GM23338 (cell line): ENCODE measurements at regions not wholly inside any gene's neighbourhood (a gene's known extent, or its start where the extent isn't known, plus 50 kb on each side); places are given as distances from the start of the nearest gene placed in this dataset.

ENCODE experiments used
- CREB1 ChIP-seq: fragments of 250-450 bp; sonication (Bioruptor Pico); IDR thresholded peaks from 2 replicates; pipeline ENCODE4 v1.5.0; 2020; ENCODE audit warnings: low read depth, mild to moderate bottlenecking, moderate library complexity
- EZH2 ChIP-seq: fragments of 200-600 bp; sonication (generic); IDR thresholded peaks from one replicate; pipeline ENCODE4 v1.8.0; 2017; ENCODE audit warnings: antibody characterized with exemption, mild to moderate bottlenecking, low read depth; ENCODE audit not compliant: unreplicated experiment
- POLR2AphosphoS5 ChIP-seq: IDR thresholded peaks from 2 replicates; pipeline ENCODE4 v1.6.1; 2016; ENCODE audit warnings: antibody characterized with exemption, low read depth
- TF ChIP-seq, protein P1 (sequence below), 2 experiments: fragments of 200-600 bp in 1 of 2; sonication (generic) in 1 of 2; conservative IDR thresholded peaks; 2 replicates each; pipeline versions ENCODE4 v1.5.1 to v1.6.1; 2016 to 2017; ENCODE audit warnings: antibody characterized with exemption in 2 of 2, low read depth in 2 of 2, mild to moderate bottlenecking in 2 of 2, moderate library complexity in 1 of 2
- TF ChIP-seq, protein P2 (sequence below): IDR thresholded peaks from one replicate; pipeline ENCODE4 v1.6.1; 2018; ENCODE audit warnings: antibody characterized with exemption; ENCODE audit not compliant: unreplicated experiment

DNA sequence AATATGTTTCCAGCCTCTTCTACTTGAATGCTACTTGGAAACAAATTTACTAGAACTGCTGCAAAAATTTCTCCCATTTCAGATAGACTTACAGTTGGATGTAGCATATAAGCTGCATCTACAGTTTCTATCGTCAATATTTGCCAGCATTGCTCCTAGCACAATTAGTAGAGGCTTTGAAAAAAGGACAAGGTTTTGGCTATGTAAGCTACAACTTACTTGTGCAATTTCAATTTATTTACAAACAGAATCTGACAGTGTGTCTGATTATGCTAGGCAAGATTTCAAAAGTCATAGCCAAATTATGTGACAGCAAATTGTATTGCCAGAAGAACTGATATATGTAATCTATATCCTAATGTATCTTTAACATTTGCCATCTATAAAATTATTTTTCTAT lies 628.4 kb upstream of the FAM174A start:
- no peak for TF ChIP-seq CREB1 (CRISPR knock-in tag)
- TF ChIP-seq EZH2 = no peak
- no peak for TF ChIP-seq POLR2AphosphoS5
- TF ChIP-seq, protein P1, sequence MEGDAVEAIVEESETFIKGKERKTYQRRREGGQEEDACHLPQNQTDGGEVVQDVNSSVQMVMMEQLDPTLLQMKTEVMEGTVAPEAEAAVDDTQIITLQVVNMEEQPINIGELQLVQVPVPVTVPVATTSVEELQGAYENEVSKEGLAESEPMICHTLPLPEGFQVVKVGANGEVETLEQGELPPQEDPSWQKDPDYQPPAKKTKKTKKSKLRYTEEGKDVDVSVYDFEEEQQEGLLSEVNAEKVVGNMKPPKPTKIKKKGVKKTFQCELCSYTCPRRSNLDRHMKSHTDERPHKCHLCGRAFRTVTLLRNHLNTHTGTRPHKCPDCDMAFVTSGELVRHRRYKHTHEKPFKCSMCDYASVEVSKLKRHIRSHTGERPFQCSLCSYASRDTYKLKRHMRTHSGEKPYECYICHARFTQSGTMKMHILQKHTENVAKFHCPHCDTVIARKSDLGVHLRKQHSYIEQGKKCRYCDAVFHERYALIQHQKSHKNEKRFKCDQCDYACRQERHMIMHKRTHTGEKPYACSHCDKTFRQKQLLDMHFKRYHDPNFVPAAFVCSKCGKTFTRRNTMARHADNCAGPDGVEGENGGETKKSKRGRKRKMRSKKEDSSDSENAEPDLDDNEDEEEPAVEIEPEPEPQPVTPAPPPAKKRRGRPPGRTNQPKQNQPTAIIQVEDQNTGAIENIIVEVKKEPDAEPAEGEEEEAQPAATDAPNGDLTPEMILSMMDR (conservative IDR thresholded peaks at IDR 0.05; ENCODE audit: low read depth in 2 of 2) = no peak
- TF ChIP-seq, protein P2, sequence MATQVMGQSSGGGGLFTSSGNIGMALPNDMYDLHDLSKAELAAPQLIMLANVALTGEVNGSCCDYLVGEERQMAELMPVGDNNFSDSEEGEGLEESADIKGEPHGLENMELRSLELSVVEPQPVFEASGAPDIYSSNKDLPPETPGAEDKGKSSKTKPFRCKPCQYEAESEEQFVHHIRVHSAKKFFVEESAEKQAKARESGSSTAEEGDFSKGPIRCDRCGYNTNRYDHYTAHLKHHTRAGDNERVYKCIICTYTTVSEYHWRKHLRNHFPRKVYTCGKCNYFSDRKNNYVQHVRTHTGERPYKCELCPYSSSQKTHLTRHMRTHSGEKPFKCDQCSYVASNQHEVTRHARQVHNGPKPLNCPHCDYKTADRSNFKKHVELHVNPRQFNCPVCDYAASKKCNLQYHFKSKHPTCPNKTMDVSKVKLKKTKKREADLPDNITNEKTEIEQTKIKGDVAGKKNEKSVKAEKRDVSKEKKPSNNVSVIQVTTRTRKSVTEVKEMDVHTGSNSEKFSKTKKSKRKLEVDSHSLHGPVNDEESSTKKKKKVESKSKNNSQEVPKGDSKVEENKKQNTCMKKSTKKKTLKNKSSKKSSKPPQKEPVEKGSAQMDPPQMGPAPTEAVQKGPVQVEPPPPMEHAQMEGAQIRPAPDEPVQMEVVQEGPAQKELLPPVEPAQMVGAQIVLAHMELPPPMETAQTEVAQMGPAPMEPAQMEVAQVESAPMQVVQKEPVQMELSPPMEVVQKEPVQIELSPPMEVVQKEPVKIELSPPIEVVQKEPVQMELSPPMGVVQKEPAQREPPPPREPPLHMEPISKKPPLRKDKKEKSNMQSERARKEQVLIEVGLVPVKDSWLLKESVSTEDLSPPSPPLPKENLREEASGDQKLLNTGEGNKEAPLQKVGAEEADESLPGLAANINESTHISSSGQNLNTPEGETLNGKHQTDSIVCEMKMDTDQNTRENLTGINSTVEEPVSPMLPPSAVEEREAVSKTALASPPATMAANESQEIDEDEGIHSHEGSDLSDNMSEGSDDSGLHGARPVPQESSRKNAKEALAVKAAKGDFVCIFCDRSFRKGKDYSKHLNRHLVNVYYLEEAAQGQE = no peak
